GM20431 (cell line): ENCODE measurements at regions not wholly inside any gene's neighbourhood (a gene's known extent, or its start where the extent isn't known, plus 50 kb on each side); places are given as distances from the start of the nearest gene placed in this dataset.
"Not testable (repeated sequence)": the region's sequence is repeated elsewhere in the genome, so short reads cannot be mapped to it uniquely, and the experiment has no call there.

Source experiments
- in situ Hi-C: fragments of 300-500 bp; cut with MseI, MboI; formaldehyde crosslinking; loops from one replicate; pipeline ENCODE4 v1.15.0; 2020; ENCODE audit warnings: low sequenced_read_pairs; ENCODE audit not compliant: unreplicated experiment

DNA sequence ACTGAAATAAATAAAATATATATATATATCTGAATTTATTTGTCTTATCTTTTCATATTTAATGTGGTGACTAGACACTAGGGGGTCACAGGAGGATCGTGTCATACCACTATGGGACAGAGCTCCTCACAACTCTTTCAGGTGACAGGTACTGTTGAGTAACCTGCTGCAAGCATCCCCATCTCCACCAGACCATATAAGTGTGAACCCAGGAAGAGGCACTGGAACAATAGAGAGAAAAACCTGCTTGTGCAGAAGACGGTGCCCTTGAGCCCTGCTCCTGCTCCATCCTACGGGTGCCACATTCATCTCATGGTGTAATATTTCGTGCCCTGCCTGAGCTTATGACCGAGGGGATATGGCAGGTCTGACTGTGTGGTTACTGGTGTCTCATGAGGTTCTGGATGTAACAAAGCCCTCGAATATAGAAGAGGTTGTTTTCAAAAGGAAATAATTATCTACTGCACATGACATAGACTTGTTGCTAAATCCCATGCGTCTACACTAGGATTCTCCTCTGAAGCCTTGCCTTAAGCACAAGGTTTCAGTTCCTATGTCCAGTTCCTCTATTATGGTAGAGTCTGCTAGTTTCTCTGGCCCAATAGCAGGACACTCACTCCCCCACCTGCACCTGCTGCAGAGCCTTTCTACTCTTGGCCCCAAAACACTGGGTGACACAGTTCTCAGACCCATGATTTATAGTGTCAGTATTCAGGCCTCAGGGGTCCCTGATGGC, 70.4 kb downstream of the GGTLC2 start:
- in situ Hi-C loops = no loop called here

DNA sequence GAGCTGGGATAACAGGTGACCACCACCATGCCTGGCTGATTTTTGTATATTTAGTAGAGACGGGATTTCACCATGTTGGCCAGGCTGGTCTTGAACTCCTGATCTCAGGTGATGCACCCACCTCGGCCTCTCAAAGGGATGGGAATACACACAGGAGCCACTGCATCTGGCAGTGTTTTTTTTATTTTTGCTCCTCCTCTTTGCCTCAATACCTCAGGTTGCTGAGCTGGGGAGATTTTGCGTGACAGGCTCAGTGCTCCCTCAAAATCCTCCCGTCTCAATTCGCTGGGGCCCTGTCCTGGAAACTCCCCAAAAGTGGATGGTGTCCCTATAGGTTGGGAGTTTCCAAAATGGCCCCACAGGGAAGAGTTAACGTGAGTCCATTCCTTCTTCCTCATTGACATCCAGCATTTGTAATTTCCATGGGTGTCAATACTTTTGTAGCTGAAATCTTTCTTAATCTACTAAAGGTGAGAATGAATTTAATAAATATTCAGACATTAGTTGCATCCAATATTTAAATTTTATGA, 71.8 kb downstream of the GGTLC2 start:
- in situ Hi-C loops = no loop called here

DNA sequence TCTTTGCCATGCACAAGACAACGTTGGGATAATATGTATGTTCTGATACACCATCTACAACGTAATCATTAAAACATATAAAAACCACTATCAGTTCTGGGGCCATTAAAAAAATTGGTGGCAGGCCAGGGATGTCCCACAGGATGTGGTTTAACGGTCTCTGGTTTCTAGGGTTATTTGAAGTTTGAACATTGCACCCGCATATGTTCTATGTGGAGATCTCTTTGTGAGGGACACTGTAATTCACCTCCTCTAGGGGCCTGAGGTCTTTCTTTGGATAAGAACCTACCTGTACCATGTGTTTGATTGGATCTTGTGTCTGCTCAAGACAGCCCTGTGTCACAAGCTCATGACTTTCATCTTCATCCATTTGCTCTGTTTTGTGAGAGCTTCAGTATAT, 73.2 kb downstream of the GGTLC2 start:
- in situ Hi-C loops = no loop called here

DNA sequence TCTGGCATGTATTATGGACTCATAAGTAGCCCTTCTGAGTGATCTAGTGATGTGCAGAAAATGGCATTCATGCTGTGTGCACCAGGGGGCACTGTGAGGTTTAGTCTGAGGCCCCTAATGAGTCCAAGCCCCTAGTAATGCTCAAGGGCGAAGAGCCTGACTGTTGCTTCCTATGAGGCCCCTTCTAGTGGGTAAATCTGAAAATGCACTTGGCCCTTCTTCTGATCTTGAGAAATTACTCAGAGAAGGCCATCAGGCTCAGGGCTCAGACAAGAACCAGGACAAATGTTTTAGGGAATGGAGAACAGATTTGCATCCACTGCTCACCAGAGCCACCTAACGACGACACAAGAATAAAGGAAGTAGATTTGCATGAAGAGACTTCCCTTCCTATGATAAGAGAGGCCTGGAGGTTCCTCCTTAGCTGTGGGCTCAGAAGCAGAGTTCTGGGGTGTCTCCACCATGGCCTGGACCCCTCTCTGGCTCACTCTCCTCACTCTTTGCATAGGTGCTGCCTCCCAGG, 75.8 kb downstream of the GGTLC2 start:
- in situ Hi-C loops = no loop called here

DNA sequence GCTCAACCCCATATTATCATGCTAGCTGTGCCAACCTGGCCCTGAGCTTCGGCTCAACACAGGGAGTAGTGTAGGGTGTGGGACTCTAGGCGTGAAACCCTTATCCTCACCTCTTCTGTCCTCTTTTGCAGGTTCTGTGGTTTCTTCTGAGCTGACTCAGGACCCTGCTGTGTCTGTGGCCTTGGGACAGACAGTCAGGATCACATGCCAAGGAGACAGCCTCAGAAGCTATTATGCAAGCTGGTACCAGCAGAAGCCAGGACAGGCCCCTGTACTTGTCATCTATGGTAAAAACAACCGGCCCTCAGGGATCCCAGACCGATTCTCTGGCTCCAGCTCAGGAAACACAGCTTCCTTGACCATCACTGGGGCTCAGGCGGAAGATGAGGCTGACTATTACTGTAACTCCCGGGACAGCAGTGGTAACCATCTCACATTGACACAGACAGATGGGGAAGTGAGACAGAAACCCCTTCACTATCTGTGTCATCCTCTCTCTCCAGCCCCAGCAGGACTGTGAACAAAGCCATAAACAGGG, 76.4 kb downstream of the GGTLC2 start:
- in situ Hi-C loops = no loop called here

DNA sequence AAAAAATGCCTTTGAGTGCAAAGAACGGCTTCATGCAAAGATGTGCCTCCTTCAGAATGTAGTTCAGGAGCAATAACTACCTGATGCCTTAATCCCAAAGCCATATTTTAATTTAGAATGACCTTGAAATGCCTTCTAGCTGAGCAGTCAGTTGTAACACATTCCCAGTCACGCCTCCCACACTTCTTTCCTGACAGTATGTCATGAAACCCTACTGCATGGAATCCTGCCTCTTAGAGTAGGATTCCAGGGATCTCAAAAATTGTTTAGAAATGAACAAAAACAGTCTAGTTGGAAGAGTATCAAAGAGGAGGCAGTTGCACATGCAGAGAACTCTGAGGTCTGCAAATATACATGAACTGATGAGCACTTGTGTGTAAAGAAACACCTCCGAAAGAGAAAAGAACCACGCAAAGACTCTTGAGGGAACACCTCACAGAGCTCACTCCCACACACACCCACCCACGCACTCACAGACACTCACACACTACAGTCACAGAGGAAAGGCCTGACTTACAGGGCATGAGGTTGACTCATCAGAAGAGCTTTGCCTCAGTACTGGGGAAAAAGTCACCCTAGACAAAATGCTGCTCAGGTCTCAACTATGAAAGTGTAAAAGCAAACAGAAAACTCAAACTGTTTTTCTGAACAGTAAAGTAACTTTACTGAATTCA, 77.4 kb downstream of the GGTLC2 start:
- in situ Hi-C loops = no loop called here

DNA sequence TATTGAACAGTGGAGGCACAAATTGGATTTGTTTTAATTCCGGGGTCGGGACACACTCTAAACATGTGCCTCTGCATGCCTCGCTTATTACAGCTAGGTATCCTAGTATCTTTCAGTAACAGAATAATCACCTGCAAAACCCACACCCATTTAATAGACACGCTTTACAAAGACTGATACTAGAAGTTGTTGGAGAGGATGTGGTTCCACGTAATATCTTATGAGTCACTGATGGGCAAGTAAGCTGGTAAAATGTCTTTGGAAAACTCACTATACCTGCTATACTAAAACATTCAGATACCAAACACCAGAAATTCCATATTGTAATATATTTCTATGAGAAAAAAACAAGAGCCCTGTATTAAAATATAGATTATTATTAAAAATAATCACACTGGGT, 84.0 kb downstream of the GGTLC2 start:
- in situ Hi-C loops = no loop called here

DNA sequence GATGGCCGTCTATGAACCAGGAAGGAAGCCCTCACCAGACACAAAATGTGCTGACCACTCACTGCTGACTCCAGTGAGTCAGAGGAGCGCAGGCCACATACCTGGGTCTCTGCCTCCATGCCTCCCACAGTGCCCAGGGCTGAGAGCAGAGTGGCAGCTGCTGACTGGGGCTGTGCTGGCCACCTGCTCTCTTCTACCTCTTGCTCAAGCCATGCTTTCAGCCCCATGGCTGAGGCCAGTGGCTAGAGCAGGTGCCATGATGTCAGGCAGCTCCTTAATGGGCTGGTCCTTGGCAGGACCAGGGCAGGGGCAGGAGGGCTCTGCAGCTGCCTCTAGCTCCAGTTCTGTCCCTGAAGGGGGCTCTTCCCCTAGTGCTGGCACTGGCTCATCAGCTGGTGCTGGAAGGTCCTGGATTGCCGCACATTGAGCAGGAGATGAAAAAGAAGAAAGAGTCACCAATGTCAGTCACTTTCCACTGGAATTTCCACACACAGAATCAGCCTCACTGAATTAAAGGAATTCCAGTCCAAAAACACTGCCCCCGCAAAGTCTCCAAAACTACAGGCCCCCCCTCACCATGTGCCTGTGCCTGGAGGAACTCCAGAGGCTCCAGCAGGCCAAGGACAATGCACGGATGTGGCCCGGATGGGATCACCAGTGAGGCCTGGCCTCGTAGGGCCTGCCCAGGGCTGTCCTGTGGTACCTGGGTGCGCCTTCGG, 86.4 kb downstream of the GGTLC2 start:
- in situ Hi-C loops = no loop called here

DNA sequence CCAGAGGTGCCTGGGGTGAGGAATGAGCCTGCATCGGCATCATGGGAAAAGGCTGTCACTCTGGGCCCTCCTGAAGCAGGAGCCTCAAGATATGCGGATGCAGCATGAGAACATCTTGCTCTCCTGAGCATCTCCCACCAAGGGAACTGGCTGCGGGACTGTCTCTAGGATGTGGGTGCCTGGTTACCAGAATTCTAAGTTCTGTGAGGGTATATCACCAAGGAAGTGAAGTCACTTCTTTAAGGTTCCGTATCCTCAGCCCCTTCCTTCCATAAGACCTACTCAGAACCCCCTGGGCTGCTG, 86.9 kb downstream of the GGTLC2 start:
- in situ Hi-C loops = no loop called here

DNA sequence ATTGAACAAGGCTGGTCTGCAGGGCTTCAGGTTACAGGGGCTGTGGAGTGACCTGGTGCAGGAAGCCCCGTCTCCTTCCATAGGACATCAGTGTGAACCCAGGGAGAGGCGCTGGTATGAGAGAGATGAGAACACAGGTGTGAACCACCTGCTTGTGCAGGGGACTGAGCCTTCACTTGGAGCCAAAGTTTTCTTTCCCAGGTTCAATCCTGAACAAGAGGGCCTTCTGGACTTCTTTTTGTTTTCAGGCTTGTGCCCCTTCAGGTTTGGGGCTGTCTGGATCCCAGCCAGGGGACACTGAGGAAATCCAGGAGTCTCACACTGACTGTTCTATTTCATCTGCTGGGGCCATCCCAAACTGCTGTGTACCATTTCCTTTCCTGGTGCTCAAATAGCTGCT, 88.6 kb downstream of the GGTLC2 start:
- in situ Hi-C loops = not testable (repeated sequence)

DNA sequence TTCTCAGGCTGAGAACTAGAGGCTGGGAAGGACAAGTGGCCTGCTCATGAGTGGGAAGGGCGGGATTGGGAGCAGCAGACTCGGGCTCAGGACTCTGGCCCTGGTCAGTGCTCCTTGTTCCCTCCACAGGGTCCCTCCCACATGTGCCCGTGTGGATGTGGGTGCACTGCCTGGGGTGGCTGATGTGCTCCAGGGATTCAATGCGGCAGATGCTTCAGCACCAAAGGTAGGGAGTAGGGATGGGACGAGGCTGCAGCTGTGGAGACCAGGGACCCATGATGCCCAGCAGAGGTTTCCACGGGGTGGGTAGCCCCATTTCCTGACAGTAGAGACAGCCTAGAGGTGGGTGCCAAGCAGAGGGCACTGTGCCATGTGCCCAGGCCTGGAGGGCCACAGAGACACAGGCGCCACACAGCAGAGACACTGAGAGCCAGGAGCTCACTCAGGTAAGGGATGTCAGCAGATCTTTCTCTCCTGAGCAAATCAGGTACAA, 89.5 kb downstream of the GGTLC2 start:
- in situ Hi-C loops = no loop called here

DNA sequence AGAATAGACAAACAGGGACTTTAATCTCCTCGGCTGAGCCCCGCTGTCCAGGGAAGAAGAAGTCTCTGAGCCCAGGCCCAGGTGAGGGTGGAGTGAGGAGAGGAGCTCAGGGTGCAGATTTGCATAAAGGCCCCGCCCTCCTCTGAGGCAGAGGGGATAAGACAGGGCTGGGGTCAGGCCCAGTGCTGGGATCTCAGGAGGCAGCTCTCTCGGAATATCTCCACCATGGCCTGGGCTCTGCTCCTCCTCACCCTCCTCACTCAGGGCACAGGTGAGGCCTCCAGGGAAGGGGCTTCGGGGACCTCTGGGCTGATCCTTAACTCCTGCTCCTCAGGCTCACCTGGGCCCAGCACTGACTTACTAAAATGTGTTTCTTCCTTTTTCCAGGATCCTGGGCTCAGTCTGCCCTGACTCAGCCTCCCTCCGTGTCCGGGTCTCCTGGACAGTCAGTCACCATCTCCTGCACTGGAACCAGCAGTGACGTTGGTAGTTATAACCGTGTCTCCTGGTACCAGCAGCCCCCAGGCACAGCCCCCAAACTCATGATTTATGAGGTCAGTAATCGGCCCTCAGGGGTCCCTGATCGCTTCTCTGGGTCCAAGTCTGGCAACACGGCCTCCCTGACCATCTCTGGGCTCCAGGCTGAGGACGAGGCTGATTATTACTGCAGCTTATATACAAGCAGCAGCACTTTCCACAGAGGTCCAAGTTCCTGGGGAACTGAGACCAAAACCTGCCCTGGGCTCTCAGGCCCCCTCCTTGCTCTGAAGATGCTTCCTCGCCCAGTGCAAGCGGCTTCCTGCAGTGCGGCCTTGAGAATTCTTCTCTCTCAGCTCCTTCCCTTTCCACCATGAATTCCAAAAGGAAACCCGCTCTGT, 90.2 kb downstream of the GGTLC2 start:
- in situ Hi-C loops = not testable (repeated sequence)

DNA sequence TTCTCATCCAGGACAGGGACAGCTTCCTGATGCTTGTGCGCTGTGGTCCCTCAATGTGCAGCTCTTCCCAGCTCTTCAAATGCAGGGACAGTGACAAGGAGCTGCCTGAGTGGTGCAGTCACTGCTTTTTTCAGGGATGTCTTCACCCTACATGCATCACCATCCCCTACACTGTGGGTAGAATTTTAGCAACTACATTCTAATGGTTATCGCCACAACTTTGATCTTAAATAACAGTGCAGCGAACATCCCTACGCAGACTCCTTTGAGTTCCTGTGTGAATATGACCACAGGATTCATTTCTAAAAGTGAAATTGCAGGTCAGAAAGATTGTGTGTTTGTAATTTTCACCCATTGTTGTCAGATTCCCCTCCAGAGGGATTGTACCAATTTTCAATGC, 90.9 kb downstream of the GGTLC2 start:
- in situ Hi-C loops = not testable (repeated sequence)

DNA sequence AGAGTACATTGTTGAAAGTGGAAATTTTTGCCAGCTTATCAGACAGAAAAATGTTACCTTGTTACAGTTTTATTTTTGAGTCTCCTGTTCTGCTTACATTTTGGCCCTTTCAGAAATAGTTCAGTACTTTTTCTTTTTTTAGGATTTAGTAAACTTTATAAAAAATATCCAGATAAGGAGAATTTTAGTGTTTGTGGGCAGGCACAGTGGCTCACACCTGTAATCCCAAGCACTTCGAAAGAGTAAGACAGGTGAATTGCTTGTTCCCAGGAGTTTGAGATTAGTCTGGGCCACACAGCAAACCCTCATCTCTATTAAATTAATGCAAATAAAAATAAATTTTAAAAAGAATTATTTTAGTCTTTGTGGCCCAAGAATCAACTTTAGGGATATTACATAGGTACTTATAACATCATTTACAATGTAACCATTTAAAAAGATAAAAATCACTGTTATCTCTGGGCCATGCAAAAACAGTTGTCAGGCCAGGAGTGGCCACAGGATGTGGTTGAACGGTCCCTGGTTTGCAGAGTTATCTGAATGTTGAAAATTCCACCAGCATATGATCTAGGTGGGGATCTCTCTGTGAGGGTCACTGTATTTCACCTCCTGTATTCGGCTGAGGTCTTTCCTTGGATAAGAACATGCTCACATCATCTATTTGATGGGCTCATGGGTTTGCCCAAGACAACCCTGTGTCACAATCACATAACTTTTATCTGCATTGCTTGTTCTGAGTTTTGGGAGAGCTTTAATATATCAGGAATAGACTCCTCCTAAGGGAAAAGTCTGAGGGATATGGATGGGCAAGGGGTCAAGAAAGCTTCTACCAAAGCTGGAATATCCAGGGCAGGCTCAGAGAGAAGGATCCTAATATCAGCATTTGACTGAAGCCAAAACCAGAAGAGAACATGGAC, 91.5 kb downstream of the GGTLC2 start:
- in situ Hi-C loops = no loop called here

DNA sequence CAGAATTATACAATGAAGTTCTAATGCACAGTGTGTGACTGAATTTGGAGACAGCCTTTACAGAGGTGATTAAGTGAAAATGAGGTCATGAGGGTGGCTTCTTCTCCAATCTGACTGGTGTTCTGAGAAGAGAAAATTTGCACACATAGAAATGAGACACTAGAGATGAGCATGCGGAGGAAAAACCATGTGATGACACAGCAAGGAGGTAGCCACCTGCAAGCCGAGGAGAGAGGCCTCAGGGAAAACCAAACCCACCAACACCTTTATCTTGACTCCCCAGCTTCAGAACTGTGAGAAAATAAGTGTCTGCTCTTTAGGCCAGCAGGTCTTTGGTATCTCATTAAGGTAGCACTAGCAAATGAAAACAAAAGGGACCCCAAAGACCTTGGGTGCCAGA, 93.2 kb downstream of the GGTLC2 start:
- in situ Hi-C loops = no loop called here

DNA sequence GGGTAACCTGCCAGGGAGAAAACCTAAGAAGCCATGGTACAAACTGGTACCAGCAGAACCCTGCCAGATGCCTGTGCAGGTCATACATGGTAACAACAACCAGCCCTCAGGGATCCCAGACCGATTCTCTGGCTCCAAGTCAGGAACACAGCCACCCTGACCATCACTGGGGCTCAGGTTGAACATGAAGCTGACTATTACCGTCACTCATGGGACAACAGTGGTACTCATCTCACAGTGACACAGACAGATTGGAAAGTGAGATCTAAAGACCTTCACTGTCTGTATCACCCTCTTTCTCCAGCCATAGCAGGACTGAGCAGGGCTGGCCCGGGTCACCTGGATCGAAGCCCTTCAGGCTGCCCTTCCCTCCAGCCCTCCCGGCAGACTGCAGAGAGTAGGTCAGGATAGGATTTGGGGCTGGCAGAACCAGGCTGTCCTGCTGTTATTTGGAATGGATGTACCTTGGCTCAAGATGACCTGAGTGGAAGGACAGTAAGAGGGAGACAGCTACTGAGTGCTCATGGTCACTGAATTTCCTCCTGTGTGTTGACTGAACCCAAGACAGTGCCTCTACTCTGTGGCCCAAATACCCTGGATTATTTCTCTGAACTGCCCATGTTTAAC, 94.7 kb downstream of the GGTLC2 start:
- in situ Hi-C loops = no loop called here

DNA sequence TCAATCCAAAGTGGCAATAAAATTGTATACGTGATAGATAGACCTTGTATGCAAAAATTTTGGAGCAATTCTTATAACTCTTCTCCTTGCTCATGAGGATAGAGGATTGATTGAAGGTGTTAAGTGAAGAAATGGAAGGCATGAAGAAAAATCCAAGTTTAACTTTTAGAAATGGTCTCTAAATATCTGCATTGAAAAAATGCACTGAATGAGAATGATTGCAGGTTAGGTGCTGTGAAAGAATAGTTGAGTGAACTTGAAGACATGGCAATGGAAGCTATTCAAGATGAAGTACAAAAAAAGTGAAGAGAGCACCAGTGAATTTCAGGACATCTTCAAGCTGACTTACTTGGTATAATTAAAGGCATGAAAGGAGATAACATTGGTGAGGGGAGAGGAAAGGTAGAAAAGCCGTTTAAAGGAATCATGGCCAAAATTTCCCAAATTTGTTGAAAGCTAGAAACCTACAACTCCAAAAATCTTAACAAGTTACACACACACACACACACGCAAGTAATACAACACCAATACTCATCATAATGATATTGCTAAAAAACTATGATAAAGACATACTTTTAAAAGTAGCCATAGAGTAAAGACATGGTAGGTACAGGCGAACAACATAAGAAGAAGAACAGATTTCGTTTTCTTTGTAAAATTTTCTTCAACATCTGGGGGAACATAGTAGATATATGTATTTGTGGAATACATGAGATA, 96.3 kb downstream of the GGTLC2 start:
- in situ Hi-C loops = no loop called here

DNA sequence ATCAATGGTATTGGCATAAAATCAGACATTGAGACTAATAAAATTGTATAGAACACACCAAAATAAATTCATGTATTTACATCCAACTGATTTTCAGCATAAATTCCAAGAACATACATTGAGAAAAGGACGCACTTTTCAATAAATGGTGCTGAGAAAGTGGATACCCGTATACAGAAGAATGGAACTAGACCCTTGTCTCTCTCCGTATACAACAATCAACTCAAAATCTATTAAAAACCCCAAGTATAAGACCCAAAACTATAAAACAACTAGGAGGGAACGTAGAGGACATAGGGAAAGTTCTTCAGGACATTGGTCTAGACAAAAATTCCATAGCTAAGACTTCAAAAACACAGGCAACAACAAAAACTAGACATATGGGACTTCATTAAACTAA, 97.4 kb downstream of the GGTLC2 start:
- in situ Hi-C loops = no loop called here
